Astrocyte of the spinal cord (primary cell): ENCODE measurements at regions not wholly inside any gene's neighbourhood (a gene's known extent, or its start where the extent isn't known, plus 50 kb on each side); places are given as distances from the start of the nearest gene placed in this dataset.
"Not testable (repeated sequence)": the region's sequence is repeated elsewhere in the genome, so short reads cannot be mapped to it uniquely, and the experiment has no call there.

ENCODE experiments used
- DNase-seq: peaks from one replicate; pipeline ENCODE4 v3.0.0; 2011; ENCODE audit warnings: low read depth, low spot score
- H3K4me3 ChIP-seq: 2 replicates; pipeline ENCODE4 v1.5.1; 2011; ENCODE audit warnings: low read depth, mild to moderate bottlenecking, low read length, moderate library complexity
- CTCF ChIP-seq: IDR thresholded peaks from 2 replicates; pipeline ENCODE4 v1.5.1; 2012; ENCODE audit warnings: low read depth, mild to moderate bottlenecking, low read length, inconsistent platforms
- in situ Hi-C: cut with HindIII; loops from 2 replicates; pipeline ENCODE4 v1.10.0; 2017; ENCODE audit warnings: low sequenced_read_pairs

GRCh38 chr9:136602193-136602885 lies 56.5 kb upstream of the NOTCH1 start:
- DNase-seq = no peak
- no peak for TF ChIP-seq CTCF
- no peak overlapping the region for H3K4me3 ChIP-seq
- in situ Hi-C loops = no loop called here

- DNase-seq, H3K4me3 ChIP-seq, in situ Hi-C loops: not testable (repeated sequence)
Measured at GRCh38 chr9:136601250-136601973, 55.6 kb upstream of the NOTCH1 start.

- H3K4me3 ChIP-seq = no peak overlapping the region
- in situ Hi-C loops = no loop called here
- DNase-seq = no peak
- no peak for TF ChIP-seq CTCF
Measured at GRCh38 chr9:136599811-136600660, 54.2 kb upstream of the NOTCH1 start.

GRCh38 chr9:136599074-136599531 lies 53.3 kb upstream of the NOTCH1 start:
- in situ Hi-C loops = no loop called here
- DNase-seq = no peak
- TF ChIP-seq CTCF = no peak
- no peak overlapping the region for H3K4me3 ChIP-seq

GRCh38 chr9:136598390-136599073 lies 52.7 kb upstream of the NOTCH1 start:
- H3K4me3 ChIP-seq, in situ Hi-C loops, DNase-seq: not testable (repeated sequence)

- peak; percentile 4 for TF ChIP-seq CTCF
- H3K4me3 ChIP-seq = no peak overlapping the region
- in situ Hi-C loops = no loop called here
Measured at GRCh38 chr9:136597965-136598364, 52.1 kb upstream of the NOTCH1 start.

More at GRCh38 chr9:136597965-136598364, 52.1 kb upstream of the NOTCH1 start:
- no peak for DNase-seq
